ENCODE measurements at regions not wholly inside any gene's neighbourhood (a gene's known extent, or its start where the extent isn't known, plus 50 kb on each side); places are given as distances from the start of the nearest gene placed in this dataset.
"Not testable (repeated sequence)": the region's sequence is repeated elsewhere in the genome, so short reads cannot be mapped to it uniquely, and the experiment has no call there.

GRCh38 chr2:198544461-198544860 lies 740.1 kb downstream of the PLCL1 start:
- DNase-seq (ENCODE audit: low read depth in 4 of 4, low spot score in 2 of 4), result no peak

GRCh38 chr2:198534756-198535155 lies 730.4 kb downstream of the PLCL1 start:
- no peak for DNase-seq (ENCODE audit: low read depth in 4 of 4, low spot score in 2 of 4)

- no peak for DNase-seq (ENCODE audit: low read depth in 4 of 4, low spot score in 2 of 4)
Observed at GRCh38 chr2:198525211-198525969, 721.0 kb downstream of the PLCL1 start.

DNA sequence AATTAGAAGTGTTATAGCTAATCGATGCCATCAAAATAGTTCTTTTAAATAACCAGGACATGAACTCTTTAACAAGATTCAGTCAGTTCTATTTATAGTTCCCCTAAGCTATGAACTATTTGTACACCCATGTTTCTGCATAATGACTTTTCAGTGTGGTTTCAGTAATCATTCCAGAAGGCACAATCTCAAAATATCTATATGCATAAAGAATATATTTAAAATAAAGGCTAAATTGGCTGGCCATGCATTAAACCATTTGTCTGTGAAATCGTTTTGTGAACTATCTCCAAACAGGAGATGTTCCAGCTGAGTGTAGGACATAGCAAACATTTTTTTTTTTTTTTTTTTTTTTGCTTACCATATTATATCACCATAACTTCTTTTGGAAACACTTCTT lies 719.3 kb downstream of the PLCL1 start:
- DNase-seq (ENCODE audit: low read depth in 4 of 4, low spot score in 2 of 4), result no peak

- DNase-seq (ENCODE audit: low read depth in 4 of 4, low spot score in 2 of 4), result no peak
Observed at GRCh38 chr2:198518935-198519334, 714.5 kb downstream of the PLCL1 start.

GRCh38 chr2:198517976-198518375 lies 713.6 kb downstream of the PLCL1 start:
- DNase-seq (ENCODE audit: low read depth in 4 of 4, low spot score in 2 of 4), result no peak

DNA sequence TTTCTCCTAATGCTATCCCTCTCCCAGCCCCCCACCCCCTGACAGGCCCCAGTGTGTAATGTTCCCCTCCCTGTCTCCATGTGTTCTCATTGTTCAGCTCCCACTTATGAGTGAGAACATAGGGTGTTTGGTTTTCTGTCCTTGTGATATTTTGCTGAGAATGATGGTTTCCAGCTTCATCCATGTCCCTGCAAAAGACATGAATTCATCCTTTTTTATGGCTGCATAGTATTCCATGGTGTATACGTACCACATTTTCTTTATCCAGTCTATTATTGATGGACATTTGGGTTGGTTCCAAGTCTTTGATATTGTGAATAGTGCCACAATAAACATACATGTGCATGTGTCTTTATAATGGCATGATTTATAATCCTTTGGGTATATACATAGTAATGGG lies 704.2 kb downstream of the PLCL1 start:
- DNase-seq (ENCODE audit: low read depth in 4 of 4, low spot score in 2 of 4), result not testable (repeated sequence)

DNA sequence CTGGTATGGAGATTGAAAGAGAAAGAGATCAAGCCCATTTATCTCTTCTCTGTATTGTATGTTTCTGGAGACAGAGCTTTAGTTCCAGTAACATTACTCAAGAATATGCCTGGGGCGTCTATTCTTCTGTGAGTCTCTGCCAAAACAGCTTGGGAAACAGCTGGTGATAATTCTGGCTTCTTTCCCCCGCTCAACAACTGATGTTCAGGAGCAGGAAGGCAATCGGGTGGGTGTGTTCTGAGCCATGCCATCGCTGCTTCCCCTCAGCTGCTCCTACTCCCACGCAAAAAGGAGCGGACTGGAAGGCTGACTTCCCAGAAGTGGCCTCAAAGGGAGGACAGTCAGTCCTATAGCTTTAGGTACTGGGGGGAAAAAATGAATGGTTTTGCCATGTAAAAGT lies 695.1 kb downstream of the PLCL1 start:
- DNase-seq (ENCODE audit: low read depth in 4 of 4, low spot score in 2 of 4), result no peak

DNA sequence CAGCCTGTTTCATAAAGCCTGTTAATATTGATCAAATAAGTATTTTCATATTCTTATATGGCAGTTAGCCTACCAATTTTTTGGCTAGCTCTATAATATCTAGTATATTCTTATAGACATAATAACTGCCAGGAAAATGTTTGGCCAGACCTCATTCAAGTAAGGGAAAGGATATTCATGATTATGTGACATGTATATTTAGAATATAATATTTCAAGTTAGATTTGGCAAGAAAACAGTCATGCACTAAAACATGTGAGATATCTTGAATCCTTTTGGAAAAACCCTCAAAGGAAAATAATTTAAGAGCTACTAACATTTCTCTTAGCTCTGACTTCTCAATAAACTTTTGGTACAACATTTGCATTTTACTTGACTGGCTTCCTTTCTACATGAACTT lies 694.1 kb downstream of the PLCL1 start:
- no peak for DNase-seq (ENCODE audit: low read depth in 4 of 4, low spot score in 2 of 4)

DNA sequence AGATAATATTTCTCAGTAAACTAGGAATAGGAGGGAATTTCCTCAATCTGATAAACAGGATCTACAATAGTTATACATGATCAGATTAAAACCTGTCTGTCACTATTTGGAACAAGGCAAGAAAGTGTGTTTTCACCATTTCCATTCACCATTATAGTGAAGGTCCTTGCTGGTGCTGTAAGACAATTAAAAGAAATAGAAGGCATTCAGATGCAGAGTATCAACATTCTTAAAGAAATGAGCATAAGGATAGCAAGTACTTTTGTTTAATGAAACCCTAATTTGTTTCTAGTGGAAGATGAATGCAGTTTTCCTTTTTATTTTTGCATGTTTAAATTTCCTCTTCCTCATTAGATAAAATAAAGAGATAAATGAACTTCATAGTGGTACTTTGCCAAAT lies 693.7 kb downstream of the PLCL1 start:
- DNase-seq (ENCODE audit: low read depth in 4 of 4, low spot score in 2 of 4), result no peak

DNA sequence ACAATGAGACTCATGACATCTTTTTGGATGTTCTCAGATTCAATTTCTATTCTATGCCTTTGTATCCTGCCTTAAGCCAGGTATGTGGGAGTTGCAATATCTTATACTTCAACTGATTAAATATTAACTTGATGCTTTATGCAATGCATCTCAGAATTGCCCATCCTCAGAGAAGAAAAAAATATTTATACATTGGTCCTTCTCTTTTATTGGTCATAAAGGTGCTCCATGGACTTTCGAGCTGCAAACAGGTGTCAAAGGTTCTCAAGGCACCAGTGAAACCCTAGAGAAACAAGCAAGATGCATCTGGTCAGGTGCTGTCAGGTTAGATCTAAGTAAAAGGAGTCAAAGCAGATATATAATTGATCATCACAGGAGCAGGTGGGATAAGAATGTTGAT lies 690.5 kb downstream of the PLCL1 start:
- DNase-seq (ENCODE audit: low read depth in 4 of 4, low spot score in 2 of 4), result no peak

DNA sequence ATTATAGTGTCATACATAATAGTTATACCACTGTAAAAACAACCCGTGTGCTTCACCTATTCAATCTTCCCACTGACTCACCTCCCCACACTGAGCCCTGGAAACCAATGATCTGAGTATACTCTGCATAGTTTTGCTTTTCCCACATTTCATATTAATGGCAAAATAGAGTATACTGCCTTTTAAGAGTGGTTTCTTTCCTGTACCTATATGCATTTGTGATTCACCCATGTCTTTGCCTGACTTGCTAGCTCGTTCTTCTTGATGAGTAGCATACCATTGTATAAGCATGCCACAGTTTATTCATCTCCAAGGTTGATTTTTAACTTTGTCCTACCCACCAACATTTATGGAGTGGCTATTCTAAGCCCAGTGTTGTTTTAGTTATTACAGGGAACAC lies 686.4 kb downstream of the PLCL1 start:
- no peak for DNase-seq (ENCODE audit: low read depth in 4 of 4, low spot score in 2 of 4)

GRCh38 chr2:198488964-198489363 lies 684.6 kb downstream of the PLCL1 start:
- DNase-seq (ENCODE audit: low read depth in 4 of 4, low spot score in 2 of 4), result no peak

DNA sequence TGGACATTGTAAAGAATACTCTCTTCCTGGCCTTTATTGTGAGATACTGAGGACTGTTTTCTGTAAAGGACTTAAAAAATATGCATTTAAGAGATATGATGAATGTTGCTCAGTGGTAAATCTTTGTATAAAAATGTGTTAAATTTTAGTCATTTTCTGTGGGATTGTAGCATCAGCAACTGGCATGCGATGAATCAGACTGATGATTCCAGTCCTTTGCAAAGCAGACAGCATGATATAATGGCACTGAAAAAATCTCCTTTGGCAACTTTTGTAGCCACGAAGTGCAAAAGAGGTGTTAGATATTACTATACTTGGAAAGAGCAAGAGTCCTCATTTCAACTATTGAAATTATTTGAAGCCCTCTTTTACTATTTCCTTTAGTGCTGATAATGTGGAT lies 678.7 kb downstream of the PLCL1 start:
- no peak for DNase-seq (ENCODE audit: low read depth in 4 of 4, low spot score in 2 of 4)

DNA sequence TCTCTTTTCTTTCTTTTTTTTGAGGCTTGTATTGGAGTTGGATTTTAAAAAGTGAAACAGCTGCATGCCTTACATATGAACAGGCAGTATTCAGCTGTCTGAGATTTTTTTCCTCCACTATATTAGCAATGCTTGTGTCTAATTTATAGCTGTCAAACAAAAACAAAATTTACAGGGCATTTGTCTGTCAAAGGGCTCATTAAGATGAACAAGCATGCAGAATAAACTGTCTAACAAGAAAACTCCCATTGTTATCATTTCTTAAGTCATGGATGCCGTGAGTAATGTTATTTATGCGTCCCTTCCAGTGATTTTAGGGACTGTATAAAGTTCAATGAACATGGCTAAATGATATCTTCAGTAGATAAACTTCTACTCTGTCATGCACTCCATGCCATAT lies 674.7 kb downstream of the PLCL1 start:
- DNase-seq (ENCODE audit: low read depth in 4 of 4, low spot score in 2 of 4), result no peak

DNA sequence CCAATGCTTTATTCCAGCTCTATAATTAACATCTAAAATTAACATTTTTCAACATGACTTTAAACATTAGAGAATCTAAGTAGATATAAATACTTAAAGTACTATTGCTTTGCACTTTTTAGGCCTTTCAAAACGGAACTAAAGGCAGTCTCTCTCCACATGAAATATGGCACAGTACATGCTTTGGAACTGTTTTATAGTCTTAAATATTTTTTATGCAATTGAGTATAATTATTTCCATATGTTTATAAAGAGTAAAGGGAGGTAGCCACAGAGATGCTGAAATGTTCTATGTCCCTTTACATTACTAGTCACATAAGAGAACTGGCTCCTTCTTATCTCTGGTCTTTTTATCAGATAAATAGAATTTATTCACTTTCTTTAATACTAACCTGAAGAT lies 674.0 kb downstream of the PLCL1 start:
- DNase-seq (ENCODE audit: low read depth in 4 of 4, low spot score in 2 of 4), result no peak

GRCh38 chr2:198476007-198476406 lies 671.6 kb downstream of the PLCL1 start:
- no peak for DNase-seq (ENCODE audit: low read depth in 4 of 4, low spot score in 2 of 4)

DNA sequence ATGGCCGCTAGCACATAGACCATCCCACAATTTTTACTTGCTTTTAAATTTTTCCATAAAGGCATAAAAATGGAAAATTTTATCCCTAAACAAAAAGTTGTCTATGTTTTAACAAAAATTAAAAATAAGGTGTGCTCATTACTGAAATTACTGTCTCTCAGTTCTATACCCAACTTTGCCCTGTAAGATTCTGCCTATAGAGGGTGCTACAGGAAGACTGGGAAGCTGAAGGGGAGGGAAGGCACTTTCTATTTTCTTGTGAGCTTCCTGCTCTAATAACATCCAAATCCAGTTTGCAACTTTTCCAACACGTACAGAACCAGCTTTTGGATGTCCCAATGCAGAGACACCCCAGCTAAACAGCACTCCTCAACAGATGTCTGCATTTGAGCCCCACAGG lies 666.9 kb downstream of the PLCL1 start:
- no peak for DNase-seq (ENCODE audit: low read depth in 4 of 4, low spot score in 2 of 4)

GRCh38 chr2:198468136-198468535 lies 663.7 kb downstream of the PLCL1 start:
- DNase-seq (ENCODE audit: low read depth in 4 of 4, low spot score in 2 of 4), result no peak

- no peak for DNase-seq (ENCODE audit: low read depth in 4 of 4, low spot score in 2 of 4)
Observed at GRCh38 chr2:198465970-198466369, 661.6 kb downstream of the PLCL1 start.

- DNase-seq (ENCODE audit: low read depth in 4 of 4, low spot score in 2 of 4), result no peak
Observed at GRCh38 chr2:198456418-198456817, 652.0 kb downstream of the PLCL1 start.

- no peak for DNase-seq (ENCODE audit: low read depth in 4 of 4, low spot score in 2 of 4)
Observed at GRCh38 chr2:198453866-198454265, 649.5 kb downstream of the PLCL1 start.

GRCh38 chr2:198452327-198452726 lies 647.9 kb downstream of the PLCL1 start:
- DNase-seq (ENCODE audit: low read depth in 4 of 4, low spot score in 2 of 4), result no peak
